HG03097 (cell line): ENCODE measurements at regions not wholly inside any gene's neighbourhood (a gene's known extent, or its start where the extent isn't known, plus 50 kb on each side); places are given as distances from the start of the nearest gene placed in this dataset.
"Not testable (repeated sequence)": the region's sequence is repeated elsewhere in the genome, so short reads cannot be mapped to it uniquely, and the experiment has no call there.

Source experiments
- ATAC-seq: cut with Tn5 transposase; IDR thresholded peaks from one replicate; pipeline ENCODE4 v1.9.1; 2021; ENCODE audit not compliant: unreplicated experiment, low FRiP score

- ATAC-seq = no peak
These were observed 659.4 kb downstream of the MAFB start for GRCh38 chr20:40029589-40029988.

- no peak for ATAC-seq
These were observed 669.5 kb downstream of the MAFB start for GRCh38 chr20:40019510-40019909.

GRCh38 chr20:40017765-40018164 is 671.3 kb downstream of the MAFB start:
- ATAC-seq = no peak

DNA sequence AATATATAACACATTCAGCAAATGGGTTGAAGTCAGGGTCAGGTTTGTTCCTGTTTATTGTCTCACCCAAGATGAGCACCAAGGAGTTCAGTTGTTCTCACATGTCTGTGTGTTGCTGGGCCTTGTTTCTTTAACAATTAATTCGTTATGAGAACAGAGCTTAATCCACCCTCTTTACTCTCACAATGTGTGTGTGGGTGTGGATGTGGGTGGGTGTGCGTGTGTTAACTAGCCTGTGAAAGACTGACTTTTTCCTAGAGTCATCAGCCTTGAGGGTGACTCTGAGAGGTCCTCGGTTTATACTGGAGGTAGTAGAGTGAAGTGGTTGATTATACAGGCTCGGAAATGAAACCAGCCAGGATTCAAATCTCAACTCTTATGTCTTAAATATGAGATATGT is 672.1 kb downstream of the MAFB start:
- ATAC-seq = no peak

GRCh38 chr20:40016392-40016791 is 672.6 kb downstream of the MAFB start:
- no peak for ATAC-seq

DNA sequence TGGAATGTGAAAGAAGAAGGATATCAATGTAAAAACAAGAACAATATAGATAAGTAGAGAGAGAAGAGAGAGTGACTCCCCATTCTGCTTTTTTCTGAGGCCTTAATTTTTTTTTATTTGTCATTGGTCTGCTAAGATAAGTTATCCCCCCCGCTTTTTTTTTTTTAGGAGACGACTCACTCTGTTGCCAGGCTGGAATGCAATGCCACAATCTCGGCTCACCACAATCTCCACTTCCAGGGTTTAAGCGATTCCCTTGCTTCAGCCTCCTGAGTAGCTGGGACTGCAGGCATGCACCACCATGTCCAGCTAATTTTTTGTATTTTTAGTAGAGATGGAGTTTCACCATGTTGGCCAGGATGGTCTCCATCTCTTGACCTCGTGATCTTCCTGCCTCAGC is 677.0 kb downstream of the MAFB start:
- not testable (repeated sequence) for ATAC-seq

DNA sequence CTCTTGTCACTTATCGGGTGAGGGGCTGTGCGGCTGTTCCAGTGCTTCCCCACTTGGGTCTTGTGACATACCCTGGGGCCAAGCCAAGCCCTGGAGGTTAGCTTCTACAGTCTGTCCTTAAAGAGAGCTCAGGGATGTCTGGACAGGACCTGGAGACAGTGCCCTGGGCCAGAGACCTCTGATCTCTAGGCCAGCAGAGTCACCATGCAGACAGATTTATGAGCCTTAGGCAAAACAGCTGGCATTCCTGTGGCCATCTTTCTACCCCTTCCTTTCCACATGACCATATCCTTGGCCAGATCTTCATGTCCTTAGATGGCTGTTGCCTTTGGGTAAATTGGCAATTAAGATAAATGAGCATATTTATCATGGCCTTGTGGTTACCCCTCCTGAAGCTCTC is 678.6 kb downstream of the MAFB start:
- ATAC-seq = no peak

DNA sequence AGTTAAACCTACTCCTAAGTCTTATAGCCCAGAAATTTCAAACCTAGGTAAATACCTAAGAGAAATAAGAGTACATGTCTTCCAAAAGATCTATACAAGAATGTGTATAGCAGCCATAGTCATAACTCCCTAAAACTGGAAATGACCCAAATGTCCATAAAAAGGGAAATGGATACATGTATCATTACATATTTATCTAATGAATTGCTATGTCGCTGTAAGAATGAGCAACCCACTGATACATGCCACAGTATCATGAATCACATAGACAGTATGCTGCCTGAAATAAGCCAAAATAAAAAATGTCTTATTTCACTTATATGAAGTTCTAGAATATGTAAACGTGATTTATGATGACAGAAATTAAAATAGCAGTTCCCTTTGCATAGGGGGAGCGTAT is 679.5 kb downstream of the MAFB start:
- no peak for ATAC-seq

DNA sequence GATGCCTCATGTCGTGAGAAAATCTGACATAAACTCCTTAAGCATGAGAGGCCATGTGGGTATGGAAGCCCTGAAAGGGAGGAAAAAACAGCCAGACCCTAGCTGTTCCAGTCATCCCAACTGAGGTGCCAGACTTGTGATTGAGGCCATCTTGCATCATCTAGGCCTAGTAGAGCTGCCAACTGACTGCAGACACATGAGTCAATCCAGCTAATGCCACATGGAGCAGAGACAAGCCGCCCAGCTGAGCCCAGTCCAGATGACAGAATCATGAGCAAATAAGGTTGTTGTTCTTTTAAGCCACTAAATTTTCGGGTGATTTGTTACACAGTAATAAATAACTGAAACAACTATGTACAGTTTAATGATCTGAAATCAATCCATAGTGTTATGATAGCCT is 680.9 kb downstream of the MAFB start:
- no peak for ATAC-seq

GRCh38 chr20:40006168-40006860 is 682.7 kb downstream of the MAFB start:
- no peak for ATAC-seq

DNA sequence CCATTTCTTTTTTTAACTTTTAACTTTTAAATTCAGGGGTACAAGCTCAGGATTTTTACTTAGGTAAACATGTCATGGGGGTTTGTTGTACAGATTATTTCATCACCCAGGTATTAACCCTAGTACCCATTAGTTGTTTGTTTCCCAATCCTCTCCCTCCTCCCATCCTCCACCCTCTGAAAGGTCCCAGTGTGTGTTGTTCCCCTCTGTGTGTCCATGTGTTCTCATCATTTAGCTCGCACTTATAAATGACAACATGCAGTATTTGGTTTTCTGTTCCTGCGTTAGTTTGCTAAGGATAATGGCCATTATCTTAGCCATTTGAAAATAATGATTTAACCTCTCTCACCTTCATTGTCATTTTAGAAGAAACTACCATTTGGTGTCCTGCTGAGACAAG is 684.9 kb downstream of the MAFB start:
- not testable (repeated sequence) for ATAC-seq

DNA sequence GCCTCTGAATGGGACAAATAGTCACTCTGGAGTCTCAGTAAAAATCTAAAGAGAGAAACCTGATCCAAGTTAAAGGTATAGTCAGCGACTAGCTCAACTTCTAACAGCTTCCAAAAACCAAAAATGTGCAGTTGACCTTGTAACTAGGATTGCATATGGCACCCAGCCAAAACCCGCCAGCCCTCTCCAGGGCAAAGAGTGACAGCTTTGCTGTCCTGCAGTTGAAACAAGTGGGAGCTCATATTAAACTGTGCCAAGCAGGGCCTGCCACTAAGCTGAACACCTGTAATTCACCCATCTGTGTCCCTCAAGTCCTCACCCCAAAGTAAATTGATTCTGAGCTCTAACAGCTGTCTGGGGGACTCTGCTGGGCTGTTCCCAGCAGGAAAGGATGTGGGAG is 695.3 kb downstream of the MAFB start:
- no peak for ATAC-seq

DNA sequence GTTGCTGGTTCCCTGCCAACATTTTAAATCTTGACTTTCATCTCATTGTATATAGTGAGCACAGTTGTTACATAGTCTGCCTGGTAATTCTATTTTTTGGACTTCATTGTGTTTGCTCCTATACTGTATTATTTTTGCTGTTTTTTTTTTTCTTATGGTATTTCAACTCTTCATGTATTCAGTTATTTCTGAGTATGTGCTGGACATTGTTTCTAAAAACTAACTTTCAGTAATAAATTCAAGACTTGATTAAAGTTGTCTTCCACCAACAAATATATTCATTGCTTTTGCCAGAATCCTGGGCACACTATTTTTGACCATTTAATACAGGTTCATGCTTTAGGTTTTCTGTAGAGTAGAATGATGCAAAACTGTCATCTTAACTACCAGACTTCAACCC is 698.3 kb downstream of the MAFB start:
- ATAC-seq = no peak

DNA sequence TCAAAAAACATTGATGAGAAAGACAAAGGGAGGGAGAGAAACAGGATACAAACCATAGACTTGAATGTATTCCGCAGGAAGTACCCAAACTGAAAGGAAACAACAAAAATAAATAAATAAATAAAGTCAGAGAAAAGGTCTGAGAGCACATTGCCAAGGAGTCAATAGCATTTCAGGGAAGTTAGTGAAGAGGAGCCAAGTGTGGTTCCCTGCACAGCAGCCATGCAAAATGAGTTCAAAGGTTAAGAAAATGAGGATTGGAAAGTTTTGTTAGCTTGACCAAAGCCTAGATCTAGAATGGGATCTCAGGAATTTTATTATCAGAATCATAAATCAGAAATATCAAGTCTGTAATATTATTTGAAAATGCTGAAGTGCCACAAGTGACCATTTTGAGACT is 700.0 kb downstream of the MAFB start:
- ATAC-seq = no peak

DNA sequence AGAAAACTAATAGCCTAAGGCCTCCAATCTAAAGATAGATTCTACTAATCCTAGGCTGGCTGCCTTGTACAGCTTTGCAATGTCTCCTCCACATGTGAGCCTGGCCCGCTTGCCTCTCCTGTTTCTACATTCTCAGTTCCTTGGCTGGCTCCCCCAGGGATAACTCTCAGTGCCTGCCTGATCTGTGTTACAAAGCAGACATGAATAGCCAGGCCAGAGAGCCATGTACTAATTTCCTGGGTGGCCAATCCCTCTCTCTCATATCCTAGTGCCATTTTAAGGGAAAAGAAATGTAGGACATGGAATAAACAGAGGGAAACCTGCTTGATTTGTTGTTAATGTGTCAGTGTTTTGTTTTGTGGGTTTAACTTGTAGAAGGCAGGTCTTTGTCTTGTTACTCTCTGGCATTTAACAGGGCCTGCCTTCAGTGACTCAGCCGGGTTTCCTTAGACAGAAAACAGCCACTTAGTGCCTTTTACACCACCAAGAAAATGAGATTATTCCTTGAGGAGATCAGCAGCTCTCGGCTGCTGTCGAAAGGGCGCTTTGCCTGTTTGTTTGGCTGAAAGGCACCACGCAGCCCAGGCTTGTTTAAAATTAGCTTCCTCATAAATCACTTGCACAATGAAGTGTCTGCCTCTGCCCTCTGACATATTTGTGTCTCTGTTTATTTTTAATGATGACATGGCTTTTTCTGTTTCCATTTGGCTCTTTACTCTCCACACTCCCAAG is 702.7 kb downstream of the MAFB start:
- ATAC-seq = no peak

DNA sequence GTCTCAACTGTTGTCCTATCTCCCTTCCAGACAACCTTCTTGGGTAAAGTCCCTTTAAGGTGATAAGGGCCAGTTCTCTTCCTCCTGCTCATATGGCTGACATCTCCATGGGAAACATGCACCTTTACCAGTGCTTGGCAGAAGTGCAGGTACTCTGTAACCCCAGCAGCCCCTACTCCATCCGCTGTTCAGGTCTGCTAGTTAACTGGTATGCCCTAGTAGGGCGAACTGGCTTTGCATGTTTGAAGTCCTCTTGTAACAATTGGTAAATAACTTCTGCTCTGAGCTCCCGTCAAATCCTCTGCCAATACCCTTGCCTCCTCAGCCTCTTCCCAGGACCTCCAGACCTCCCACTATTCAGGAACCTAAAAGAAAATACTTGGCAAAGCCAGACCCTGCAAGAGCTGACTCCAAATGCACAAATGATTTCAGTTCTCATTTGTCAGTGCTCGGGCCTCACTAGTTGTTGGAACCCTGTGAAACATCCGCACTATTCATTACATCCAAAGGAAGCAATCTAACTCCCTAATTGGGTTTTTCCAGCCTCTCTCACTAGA is 703.7 kb downstream of the MAFB start:
- no peak for ATAC-seq

GRCh38 chr20:39983655-39984054 is 705.4 kb downstream of the MAFB start:
- no peak for ATAC-seq

DNA sequence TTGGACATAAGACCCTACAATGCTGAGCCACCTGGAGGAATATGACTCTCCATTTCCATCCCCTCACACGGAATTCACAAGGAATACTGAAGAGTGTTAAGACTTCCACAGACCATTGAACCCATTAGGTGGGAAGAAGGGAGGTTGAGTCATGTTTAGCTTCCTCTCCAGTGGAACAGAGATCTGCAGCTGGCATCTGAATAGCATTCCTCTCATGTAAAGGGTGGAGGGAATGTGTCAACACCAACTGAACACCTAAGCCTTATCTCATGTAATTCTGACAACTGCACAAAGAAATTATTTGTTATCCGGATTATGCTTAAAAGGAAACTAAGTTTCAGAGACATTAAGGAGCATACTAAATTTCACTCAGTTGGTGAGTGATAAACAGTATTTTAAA is 705.9 kb downstream of the MAFB start:
- no peak for ATAC-seq

GRCh38 chr20:39974966-39975501 is 714.0 kb downstream of the MAFB start:
- ATAC-seq = no peak

GRCh38 chr20:39968495-39968894 is 720.5 kb downstream of the MAFB start:
- no peak for ATAC-seq

DNA sequence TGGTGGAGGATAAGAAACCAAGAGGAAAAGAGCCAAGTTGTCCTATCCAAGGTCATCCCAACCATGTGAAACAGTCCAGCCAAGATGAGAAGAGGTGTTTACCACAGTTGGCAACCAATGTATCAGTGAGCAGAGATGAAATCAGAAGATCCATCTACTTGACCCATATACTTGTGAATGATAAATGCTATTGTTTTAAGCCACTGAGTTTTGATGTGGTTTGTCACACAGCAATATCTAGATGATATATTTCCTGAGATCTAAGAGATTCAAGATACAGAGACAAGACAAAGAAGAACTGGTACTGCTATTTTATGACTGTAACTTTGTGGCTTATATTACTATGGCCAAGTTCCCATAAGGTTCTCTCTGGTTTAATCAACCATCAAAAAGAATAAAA is 721.2 kb downstream of the MAFB start:
- ATAC-seq = no peak
